MM.1S (cell line): ENCODE measurements at regions not wholly inside any gene's neighbourhood (a gene's known extent, or its start where the extent isn't known, plus 50 kb on each side); places are given as distances from the start of the nearest gene placed in this dataset.
A peak's percentile ranks its signal among the peaks of the same experiment; 100 is the strongest.
"Not testable (repeated sequence)": the region's sequence is repeated elsewhere in the genome, so short reads cannot be mapped to it uniquely, and the experiment has no call there.

ENCODE experiments used
- DNase-seq: peaks from one replicate; pipeline ENCODE4 v3.0.0-alpha.2; 2015
- H2AFZ ChIP-seq: fragments of 300-600 bp; sonication (generic); 2 replicates; pipeline ENCODE4 v1.6.0; 2016; ENCODE audit warnings: antibody characterized with exemption, low read length
- H3F3A ChIP-seq: fragments of 300-600 bp; sonication (generic); 2 replicates; pipeline ENCODE4 v1.6.1; 2016; ENCODE audit warnings: mild to moderate bottlenecking, antibody characterized with exemption, low read length, moderate library complexity, mixed read lengths; ENCODE audit not compliant: insufficient read depth
- H3K27ac ChIP-seq: fragments of 300-600 bp; sonication (generic); 2 replicates; pipeline ENCODE4 v1.5.1; 2016; ENCODE audit warnings: mild to moderate bottlenecking, low read length
- H3K27me3 ChIP-seq: fragments of 300-600 bp; sonication (generic); replicated peaks from 2 replicates; pipeline ENCODE4 v1.6.0; 2016; ENCODE audit warnings: low read length; ENCODE audit not compliant: insufficient read depth
- H3K36me3 ChIP-seq: fragments of 300-600 bp; sonication (generic); replicated peaks from 2 replicates; pipeline ENCODE4 v1.6.1; 2016; ENCODE audit warnings: mild to moderate bottlenecking, low read length, mixed read lengths; ENCODE audit not compliant: insufficient read depth
- H3K4me1 ChIP-seq: fragments of 300-600 bp; sonication (generic); 2 replicates; pipeline ENCODE4 v1.6.1; 2016; ENCODE audit warnings: low read length, mixed read lengths
- H3K4me2 ChIP-seq: fragments of 300-600 bp; sonication (generic); 2 replicates; pipeline ENCODE4 v1.6.0; 2016; ENCODE audit warnings: low read depth, low read length
- H3K4me3 ChIP-seq: fragments of 300-600 bp; sonication (generic); 2 replicates; pipeline ENCODE4 v1.5.1; 2016; ENCODE audit warnings: low read length, mixed read lengths
- H3K79me2 ChIP-seq: fragments of 300-600 bp; sonication (generic); 2 replicates; pipeline ENCODE4 v1.6.1; 2016; ENCODE audit warnings: mixed run types, low read length, mixed read lengths
- H3K9ac ChIP-seq: fragments of 300-600 bp; sonication (generic); 2 replicates; pipeline ENCODE4 v1.6.1; 2016; ENCODE audit warnings: low read length, mixed read lengths
- H3K9me2 ChIP-seq: fragments of 300-600 bp; sonication (generic); replicated peaks from 2 replicates; pipeline ENCODE4 v1.6.1; 2016; ENCODE audit warnings: mild to moderate bottlenecking, low read length, mixed read lengths; ENCODE audit not compliant: insufficient read depth
- H3K9me3 ChIP-seq: fragments of 300-600 bp; sonication (generic); replicated peaks from 2 replicates; pipeline ENCODE4 v1.6.1; 2016; ENCODE audit warnings: mild to moderate bottlenecking, low read length, mixed read lengths; ENCODE audit not compliant: insufficient read depth
- H4K20me1 ChIP-seq: fragments of 300-600 bp; sonication (generic); 2 replicates; pipeline ENCODE4 v1.6.1; 2016; ENCODE audit warnings: mild to moderate bottlenecking, low read length, moderate library complexity, mixed read lengths; ENCODE audit not compliant: insufficient read depth
- CTCF ChIP-seq: fragments of 300-600 bp; sonication (generic); IDR thresholded peaks from 2 replicates; pipeline ENCODE4 v1.5.1; 2016; ENCODE audit warnings: antibody characterized with exemption, low read length, mixed read lengths
- EZH2 ChIP-seq: fragments of 300-600 bp; sonication (generic); optimal IDR thresholded peaks from 2 replicates; pipeline ENCODE3; 2017; ENCODE audit warnings: low read depth, mild to moderate bottlenecking, antibody characterized with exemption, low read length, mixed read lengths
- EZH2phosphoT487 ChIP-seq: fragments of 300-600 bp; sonication (generic); IDR thresholded peaks from 2 replicates; pipeline ENCODE4 v1.6.1; 2018; ENCODE audit warnings: antibody characterized with exemption, low read length

GRCh38 chr2:166750624-166751023 is 137.7 kb upstream of the XIRP2 start:
- Histone ChIP-seq H2AFZ (no peak overlapping the region), H3K27ac (no peak overlapping the region), H3K4me2 (no peak overlapping the region), H3K27me3 (no peaks in the 10 kb centered on the region), H3K9me2 (no peaks in the 10 kb centered on the region), H3F3A (no peaks in the 10 kb centered on the region), H4K20me1 (no peaks in the 10 kb centered on the region), H3K9ac (no peak overlapping the region), H3K36me3 (no peaks in the 10 kb centered on the region), H3K9me3 (no peaks in the 10 kb centered on the region), H3K4me3 (no peak overlapping the region), H3K79me2 (no peaks in the 10 kb centered on the region), H3K4me1 (no peaks in the 10 kb centered on the region)
- no peak for TF ChIP-seq EZH2phosphoT487
- TF ChIP-seq EZH2 = no peak
- no peak for TF ChIP-seq CTCF
- no peak for DNase-seq

GRCh38 chr2:166744117-166744516 is 144.2 kb upstream of the XIRP2 start:
- not testable (repeated sequence) for H3K27ac ChIP-seq, H3K79me2 ChIP-seq, H2AFZ ChIP-seq, H3K27me3 ChIP-seq, H3K9me2 ChIP-seq, DNase-seq, H3K4me3 ChIP-seq, H3K36me3 ChIP-seq, H4K20me1 ChIP-seq, H3K9me3 ChIP-seq, H3F3A ChIP-seq, H3K9ac ChIP-seq, H3K4me1 ChIP-seq, H3K4me2 ChIP-seq

GRCh38 chr2:166743482-166743881 is 144.8 kb upstream of the XIRP2 start:
- not testable (repeated sequence) for H3F3A ChIP-seq, H3K4me3 ChIP-seq, DNase-seq

GRCh38 chr2:166727095-166727494 is 161.2 kb upstream of the XIRP2 start:
- Histone ChIP-seq H4K20me1 (no peaks in the 10 kb centered on the region), H3K4me1 (0 out of 2 replicates have a peak, but pooled peaks cover 6% of the 10 kb centered on the region), H3K27ac (no peak overlapping the region), H3K9me3 (no peaks in the 10 kb centered on the region), H3F3A (no peaks in the 10 kb centered on the region), H3K27me3 (no peaks in the 10 kb centered on the region), H3K36me3 (no peaks in the 10 kb centered on the region), H3K79me2 (no peaks in the 10 kb centered on the region), H3K4me2 (no peak overlapping the region), H3K9ac (no peak overlapping the region), H2AFZ (no peak overlapping the region), H3K9me2 (no peaks in the 10 kb centered on the region), H3K4me3 (no peak overlapping the region)
- peak; percentile 41 for DNase-seq
- TF ChIP-seq EZH2 (no peak), CTCF (no peak), EZH2phosphoT487 (no peak)

More at GRCh38 chr2:166743482-166743881, 144.8 kb upstream of the XIRP2 start:
- H3K4me2 ChIP-seq, H4K20me1 ChIP-seq, H3K9me3 ChIP-seq, H3K4me1 ChIP-seq, H3K79me2 ChIP-seq, H3K36me3 ChIP-seq, H2AFZ ChIP-seq, H3K27me3 ChIP-seq, H3K9ac ChIP-seq, H3K9me2 ChIP-seq, H3K27ac ChIP-seq: not testable (repeated sequence)
